Gastrocnemius medialis (tissue), 4 donors: ENCODE measurements at regions not wholly inside any gene's neighbourhood (a gene's known extent, or its start where the extent isn't known, plus 50 kb on each side); places are given as distances from the start of the nearest gene placed in this dataset.

ENCODE experiments used
- CTCF ChIP-seq, 5 experiments: fragments of 450-650 bp in 3 of 5; fragments of 200-600 bp in 2 of 5; sonication (generic) in 2 of 5; IDR thresholded peaks in 4 of 5; conservative IDR thresholded peaks in 1 of 5; 1 replicate in 4 of 5; 2 replicates in 1 of 5; pipeline ENCODE4 v1.5.1; 2016 to 2019; ENCODE audit warnings: antibody characterized with exemption in 5 of 5, mild to moderate bottlenecking in 3 of 5, moderate library complexity in 3 of 5
- POLR2A ChIP-seq, 2 donors: fragments of 450-650 bp; IDR thresholded peaks; one replicate each; pipeline ENCODE4 v1.6.1; 2017; ENCODE audit warnings: antibody characterized with exemption in 2 of 2, mild to moderate bottlenecking in 2 of 2, moderate library complexity in 2 of 2

- TF ChIP-seq CTCF (IDR thresholded peaks at IDR 0.05 in 4 of 5, conservative IDR thresholded peaks at IDR 0.05 in 1 of 5) (no peak), POLR2A (IDR thresholded peaks at IDR 0.05) (no peak)
Observed at GRCh38 chr4:138561276-138561880, 319.2 kb upstream of the SLC7A11 start.
